Bronchial epithelial cell (primary cell): ENCODE measurements at regions not wholly inside any gene's neighbourhood (a gene's known extent, or its start where the extent isn't known, plus 50 kb on each side); places are given as distances from the start of the nearest gene placed in this dataset.

Experiments used
- DNase-seq: peaks from one replicate; pipeline ENCODE4 v3.0.0-alpha.2; 2010; ENCODE audit warnings: low read depth
- FAIRE-seq: peaks from 2 replicates; lab custom pipeline; 2011; peaks lifted over from hg19 to GRCh38; lab: Jason Lieb, UNC
- H3K27me3 ChIP-seq: 2 replicates; pipeline ENCODE4 v1.5.1; 2011; ENCODE audit warnings: low read length; ENCODE audit not compliant: control insufficient read depth, insufficient read depth
- H3K36me3 ChIP-seq: 2 replicates; pipeline ENCODE4 v1.5.1; 2011; ENCODE audit warnings: low read length; ENCODE audit not compliant: control insufficient read depth, insufficient read depth
- H3K4me3 ChIP-seq: 2 replicates; pipeline ENCODE4 v1.5.1; 2011; ENCODE audit warnings: mild to moderate bottlenecking, low read depth, low read length, control low read depth
- CTCF ChIP-seq: IDR thresholded peaks from 2 replicates; pipeline ENCODE4 v1.5.1; 2011; ENCODE audit warnings: mild to moderate bottlenecking, moderate library complexity, low read length, control low read depth, inconsistent platforms; ENCODE audit not compliant: insufficient read depth, severe bottlenecking

GRCh38 chr2:12071318-12071717, 324.9 kb downstream of the LPIN1 start:
- peaks cover 3% of the 10 kb centered on the region for H3K27me3 ChIP-seq
- FAIRE-seq (no peak), DNase-seq (no peak)
- TF ChIP-seq CTCF, result no peak
- H3K4me3 ChIP-seq, result no peak overlapping the region
- H3K36me3 ChIP-seq, result no peaks in the 10 kb centered on the region

GRCh38 chr2:12073217-12073852, 326.9 kb downstream of the LPIN1 start:
- Histone ChIP-seq H3K36me3 (no peaks in the 10 kb centered on the region), H3K27me3 (peaks cover 3% of the 10 kb centered on the region), H3K4me3 (no peak overlapping the region)
- FAIRE-seq, result no peak
- no peak for TF ChIP-seq CTCF
- no peak for DNase-seq

- Histone ChIP-seq H3K27me3 (peaks cover 3% of the 10 kb centered on the region), H3K36me3 (no peaks in the 10 kb centered on the region), H3K4me3 (no peak overlapping the region)
- DNase-seq (no peak), FAIRE-seq (no peak)
- no peak for TF ChIP-seq CTCF
Measured at GRCh38 chr2:12074126-12074844, 327.9 kb downstream of the LPIN1 start.

- Histone ChIP-seq H3K4me3 (no peak overlapping the region), H3K27me3 (peaks cover 3% of the 10 kb centered on the region), H3K36me3 (no peaks in the 10 kb centered on the region)
- no peak for TF ChIP-seq CTCF
- no peak for FAIRE-seq
- no peak for DNase-seq
Measured at GRCh38 chr2:12074845-12075217, 328.4 kb downstream of the LPIN1 start.

- FAIRE-seq, result no peak
- no peaks in the 10 kb centered on the region for H3K36me3 ChIP-seq
- H3K27me3 ChIP-seq, result peaks cover 3% of the 10 kb centered on the region
- no peak for TF ChIP-seq CTCF
- DNase-seq, result no peak
- H3K4me3 ChIP-seq, result no peak overlapping the region
Measured at GRCh38 chr2:12075603-12076002, 329.2 kb downstream of the LPIN1 start.
